ENCODE measurements at regions not wholly inside any gene's neighbourhood (a gene's known extent, or its start where the extent isn't known, plus 50 kb on each side); places are given as distances from the start of the nearest gene placed in this dataset.

GRCh38 chr5:100188339-100188738 is 346.8 kb upstream of the FAM174A start:
- TF ChIP-seq, protein P1, sequence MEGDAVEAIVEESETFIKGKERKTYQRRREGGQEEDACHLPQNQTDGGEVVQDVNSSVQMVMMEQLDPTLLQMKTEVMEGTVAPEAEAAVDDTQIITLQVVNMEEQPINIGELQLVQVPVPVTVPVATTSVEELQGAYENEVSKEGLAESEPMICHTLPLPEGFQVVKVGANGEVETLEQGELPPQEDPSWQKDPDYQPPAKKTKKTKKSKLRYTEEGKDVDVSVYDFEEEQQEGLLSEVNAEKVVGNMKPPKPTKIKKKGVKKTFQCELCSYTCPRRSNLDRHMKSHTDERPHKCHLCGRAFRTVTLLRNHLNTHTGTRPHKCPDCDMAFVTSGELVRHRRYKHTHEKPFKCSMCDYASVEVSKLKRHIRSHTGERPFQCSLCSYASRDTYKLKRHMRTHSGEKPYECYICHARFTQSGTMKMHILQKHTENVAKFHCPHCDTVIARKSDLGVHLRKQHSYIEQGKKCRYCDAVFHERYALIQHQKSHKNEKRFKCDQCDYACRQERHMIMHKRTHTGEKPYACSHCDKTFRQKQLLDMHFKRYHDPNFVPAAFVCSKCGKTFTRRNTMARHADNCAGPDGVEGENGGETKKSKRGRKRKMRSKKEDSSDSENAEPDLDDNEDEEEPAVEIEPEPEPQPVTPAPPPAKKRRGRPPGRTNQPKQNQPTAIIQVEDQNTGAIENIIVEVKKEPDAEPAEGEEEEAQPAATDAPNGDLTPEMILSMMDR (IDR thresholded peaks at IDR 0.05) = no peak
- no peak for TF ChIP-seq POLR2A (IDR thresholded peaks at IDR 0.05)
- Histone ChIP-seq H3K27ac (no peak overlapping the region), H3K4me3 (no peak overlapping the region), H3K4me1 (no peaks in the 10 kb centered on the region), H3K9me3 (no peaks in the 10 kb centered on the region), H3K27me3 (no peaks in the 10 kb centered on the region), H3K36me3 (no peaks in the 10 kb centered on the region)
- WGBS (ENCODE audit: insufficient coverage, low coverage, low lambda C conversion rate, missing lambda C conversion rate) = 26% methylated on average over 3 of the region's 3 CpGs
- no peak for DNase-seq
- intact Hi-C loops (cut with DNase I) = no loop called here
- ATAC-seq = no peak

- DNase-seq = no peak
- TF ChIP-seq POLR2A (IDR thresholded peaks at IDR 0.05) = no peak
- TF ChIP-seq, protein P1 (IDR thresholded peaks at IDR 0.05) = no peak
- intact Hi-C loops (cut with DNase I) = no loop called here
- no peak for ATAC-seq
- no peaks in the 10 kb centered on the region for H3K4me1 ChIP-seq
- no peak overlapping the region for H3K4me3 ChIP-seq
- WGBS (ENCODE audit: insufficient coverage, low coverage, low lambda C conversion rate, missing lambda C conversion rate) = 53% methylated on average over 2 of the region's 2 CpGs
- no peak overlapping the region for H3K27ac ChIP-seq
- no peaks in the 10 kb centered on the region for H3K36me3 ChIP-seq
- no peaks in the 10 kb centered on the region for H3K27me3 ChIP-seq
- H3K9me3 ChIP-seq = no peaks in the 10 kb centered on the region
Measured at GRCh38 chr5:100186181-100186580, 349.0 kb upstream of the FAM174A start.

DNA sequence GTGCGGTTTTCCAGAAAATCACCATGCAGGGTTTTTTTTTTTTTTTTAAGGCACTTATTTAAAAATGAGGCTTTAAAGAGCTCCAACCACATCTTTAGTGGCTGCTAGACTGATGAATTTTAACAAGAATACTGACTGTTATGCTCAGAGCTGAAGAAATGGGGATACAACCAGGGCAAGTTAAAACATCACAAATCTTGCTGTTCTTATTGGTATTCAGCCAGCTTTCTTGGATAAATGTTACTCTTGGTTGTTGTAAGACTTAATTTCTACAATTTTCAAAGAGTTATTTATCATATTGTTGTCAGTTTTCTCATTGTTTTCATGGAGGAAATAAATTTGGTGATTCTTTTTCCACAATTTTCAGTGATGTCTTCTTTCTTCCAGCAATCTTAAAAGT is 352.8 kb upstream of the FAM174A start:
- Histone ChIP-seq H3K27me3 (no peaks in the 10 kb centered on the region), H3K4me3 (no peak overlapping the region), H3K4me1 (no peaks in the 10 kb centered on the region), H3K9me3 (no peaks in the 10 kb centered on the region), H3K36me3 (no peaks in the 10 kb centered on the region), H3K27ac (no peak overlapping the region)
- no peak for TF ChIP-seq POLR2A (IDR thresholded peaks at IDR 0.05)
- TF ChIP-seq, protein P1 (IDR thresholded peaks at IDR 0.05) = no peak
- 76% methylated on average over 1 of the region's 1 CpG for WGBS (ENCODE audit: insufficient coverage, low coverage, low lambda C conversion rate, missing lambda C conversion rate)
- no peak for DNase-seq
- no peak for ATAC-seq
- intact Hi-C loops (cut with DNase I) = no loop called here

DNA sequence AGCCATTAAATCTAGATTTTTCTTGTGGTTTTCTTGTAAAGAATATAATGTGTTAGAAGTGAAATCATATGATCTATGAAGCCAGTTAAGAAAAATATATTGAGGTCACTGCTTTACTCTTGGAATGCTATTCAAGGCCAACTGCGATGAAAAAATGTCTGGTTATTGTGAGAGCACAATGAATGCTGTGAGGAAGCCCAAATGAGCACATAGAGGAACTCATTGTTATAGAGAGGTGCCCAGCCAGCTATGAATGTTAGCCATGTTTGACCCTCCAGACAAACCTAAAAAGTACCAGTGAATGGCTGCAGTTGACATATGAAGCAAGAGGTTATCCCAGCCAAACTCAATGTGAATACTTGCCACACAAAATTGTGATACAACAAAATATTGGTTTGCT is 359.8 kb upstream of the FAM174A start:
- H3K27ac ChIP-seq = no peak overlapping the region
- ATAC-seq (no peak), DNase-seq (no peak)
- WGBS (ENCODE audit: insufficient coverage, low coverage, low lambda C conversion rate, missing lambda C conversion rate) = 58% methylated on average over 1 of the region's 1 CpG
- H3K9me3 ChIP-seq = no peaks in the 10 kb centered on the region
- intact Hi-C loops (cut with DNase I) = no loop called here
- TF ChIP-seq, protein P1 (IDR thresholded peaks at IDR 0.05) = no peak
- TF ChIP-seq POLR2A (IDR thresholded peaks at IDR 0.05) = no peak
- H3K27me3 ChIP-seq = no peaks in the 10 kb centered on the region
- no peak overlapping the region for H3K4me3 ChIP-seq
- H3K4me1 ChIP-seq = no peaks in the 10 kb centered on the region
- H3K36me3 ChIP-seq = no peaks in the 10 kb centered on the region

GRCh38 chr5:100165309-100165708 is 369.9 kb upstream of the FAM174A start:
- intact Hi-C loops (cut with DNase I) = no loop called here
- no peak for ATAC-seq
- H3K4me3 ChIP-seq = no peak overlapping the region

More at GRCh38 chr5:100165309-100165708, 369.9 kb upstream of the FAM174A start:
- H3K36me3 ChIP-seq = no peaks in the 10 kb centered on the region
- WGBS (ENCODE audit: insufficient coverage, low coverage, low lambda C conversion rate, missing lambda C conversion rate) = 50% methylated on average over 1 of the region's 1 CpG
- no peak for TF ChIP-seq POLR2A (IDR thresholded peaks at IDR 0.05)
- TF ChIP-seq, protein P1 (IDR thresholded peaks at IDR 0.05) = no peak
- H3K9me3 ChIP-seq = peaks cover 0 to 4% (median 0%) of the 10 kb centered on the region in 4 donors
- no peaks in the 10 kb centered on the region for H3K4me1 ChIP-seq
- DNase-seq = no peak
- no peaks in the 10 kb centered on the region for H3K27me3 ChIP-seq
- H3K27ac ChIP-seq = no peak overlapping the region
